ENCODE measurements at regions not wholly inside any gene's neighbourhood (a gene's known extent, or its start where the extent isn't known, plus 50 kb on each side); places are given as distances from the start of the nearest gene placed in this dataset.

DNA sequence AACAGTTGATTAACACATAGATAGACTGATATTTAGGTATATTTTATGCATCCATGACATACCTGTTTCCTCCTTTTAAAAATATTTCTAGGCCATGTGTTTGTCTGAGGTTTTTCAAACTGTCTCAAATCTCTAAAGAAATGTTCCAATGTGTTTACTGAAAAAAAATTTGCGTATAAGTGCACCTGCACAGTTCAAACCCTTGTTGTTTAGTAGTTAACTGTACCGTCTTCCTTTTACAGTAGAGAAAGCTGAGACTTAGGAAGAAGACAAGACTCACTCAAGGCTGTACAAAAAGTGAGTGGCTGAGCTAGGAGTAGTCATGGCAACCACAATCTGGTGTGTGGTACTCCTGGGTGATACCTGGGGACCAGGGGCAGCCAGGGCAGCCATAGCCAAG, 934.6 kb downstream of the VRK1 start:
- no peaks in the 10 kb centered on the region for H3K9me3 ChIP-seq (ENCODE audit: control insufficient read depth in 2 of 2, low read length in 2 of 2)
- H3K9ac ChIP-seq (ENCODE audit: low read depth in 1 of 2, low read length in 2 of 2) = no peak overlapping the region
- H3K4me1 ChIP-seq (ENCODE audit: control insufficient read depth in 2 of 2, insufficient read depth in 2 of 2, low read length in 2 of 2) = no peaks in the 10 kb centered on the region
- no peak overlapping the region for H3K27ac ChIP-seq (ENCODE audit: low read depth in 2 of 2, low read length in 2 of 2)
- H3K36me3 ChIP-seq (ENCODE audit: control insufficient read depth in 2 of 2, insufficient read depth in 2 of 2, low read length in 2 of 2) = no peaks in the 10 kb centered on the region
- H3K27me3 ChIP-seq (ENCODE audit: control insufficient read depth in 2 of 2, insufficient read depth in 2 of 2, low read length in 2 of 2) = no peaks in the 10 kb centered on the region
- H3K4me3 ChIP-seq (ENCODE audit: low read length in 2 of 2) = no peak overlapping the region

DNA sequence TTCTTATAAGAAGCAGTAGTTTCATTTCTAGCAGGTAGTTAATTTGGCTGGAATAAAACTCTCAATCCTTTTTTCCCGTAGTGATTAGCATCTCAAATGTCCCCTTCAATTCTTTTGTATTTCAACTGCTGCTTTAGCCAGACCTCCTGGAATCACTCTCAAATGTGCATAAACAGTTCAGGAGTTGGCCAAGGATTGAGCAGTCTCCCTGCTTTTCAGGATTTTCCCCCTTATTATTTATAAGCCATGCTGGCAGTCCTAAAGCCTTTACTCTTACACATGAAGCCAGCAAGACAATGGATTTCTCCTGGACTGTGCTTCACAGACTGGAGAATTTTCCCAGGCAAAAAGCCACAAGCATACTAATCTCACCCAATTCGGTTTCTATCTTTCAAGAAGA, 950.1 kb downstream of the VRK1 start:
- Histone ChIP-seq H3K4me3 (ENCODE audit: low read length in 2 of 2) (no peak overlapping the region), H3K27me3 (ENCODE audit: control insufficient read depth in 2 of 2, insufficient read depth in 2 of 2, low read length in 2 of 2) (no peaks in the 10 kb centered on the region), H3K9me3 (ENCODE audit: control insufficient read depth in 2 of 2, low read length in 2 of 2) (no peaks in the 10 kb centered on the region), H3K4me1 (ENCODE audit: control insufficient read depth in 2 of 2, insufficient read depth in 2 of 2, low read length in 2 of 2) (no peaks in the 10 kb centered on the region), H3K27ac (ENCODE audit: low read depth in 2 of 2, low read length in 2 of 2) (no peak overlapping the region), H3K9ac (ENCODE audit: low read depth in 1 of 2, low read length in 2 of 2) (no peak overlapping the region), H3K36me3 (ENCODE audit: control insufficient read depth in 2 of 2, insufficient read depth in 2 of 2, low read length in 2 of 2) (no peaks in the 10 kb centered on the region)

DNA sequence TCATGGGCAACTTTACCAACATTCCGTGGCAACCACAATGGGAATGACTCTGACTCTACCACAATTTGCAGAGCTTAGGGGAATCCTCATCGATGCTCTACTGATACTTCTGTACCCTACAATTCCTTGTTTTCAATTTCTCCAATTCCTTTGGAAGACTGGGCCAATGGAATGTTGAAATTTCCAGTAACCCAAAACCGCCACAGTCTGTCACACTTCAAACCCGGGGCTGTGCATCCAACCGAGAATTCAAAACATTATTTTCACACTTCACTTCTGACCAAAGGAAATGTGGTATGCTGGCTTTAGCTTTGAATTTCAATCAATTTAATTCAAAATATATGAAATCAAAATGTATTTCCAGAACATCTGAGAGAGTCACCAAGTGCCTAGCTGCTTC, 951.4 kb downstream of the VRK1 start:
- Histone ChIP-seq H3K9me3 (ENCODE audit: control insufficient read depth in 2 of 2, low read length in 2 of 2) (no peaks in the 10 kb centered on the region), H3K27ac (ENCODE audit: low read depth in 2 of 2, low read length in 2 of 2) (no peak overlapping the region), H3K4me1 (ENCODE audit: control insufficient read depth in 2 of 2, insufficient read depth in 2 of 2, low read length in 2 of 2) (no peaks in the 10 kb centered on the region), H3K9ac (ENCODE audit: low read depth in 1 of 2, low read length in 2 of 2) (no peak overlapping the region), H3K36me3 (ENCODE audit: control insufficient read depth in 2 of 2, insufficient read depth in 2 of 2, low read length in 2 of 2) (no peaks in the 10 kb centered on the region), H3K27me3 (ENCODE audit: control insufficient read depth in 2 of 2, insufficient read depth in 2 of 2, low read length in 2 of 2) (no peaks in the 10 kb centered on the region), H3K4me3 (ENCODE audit: low read length in 2 of 2) (no peak overlapping the region)

DNA sequence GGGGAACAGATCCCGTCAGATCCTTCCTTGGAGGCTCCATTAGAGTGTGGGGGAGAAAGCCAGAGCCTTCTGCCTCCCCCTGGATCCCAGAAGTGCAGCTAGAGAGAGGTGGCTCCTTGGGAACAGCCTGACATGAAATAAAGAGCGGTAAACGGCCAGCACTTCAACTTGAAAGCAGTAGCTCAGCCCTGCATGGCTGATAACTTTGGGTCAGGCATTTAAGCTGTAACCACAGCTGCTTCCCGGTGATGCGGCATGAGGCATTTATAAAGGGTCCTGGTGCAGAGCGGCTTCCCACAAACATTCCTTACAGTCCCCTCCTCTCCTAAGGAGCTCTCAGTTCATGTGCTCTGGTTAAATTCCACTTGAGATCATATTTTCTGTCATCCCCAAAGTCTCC, 960.3 kb downstream of the VRK1 start:
- no peaks in the 10 kb centered on the region for H3K36me3 ChIP-seq (ENCODE audit: control insufficient read depth in 2 of 2, insufficient read depth in 2 of 2, low read length in 2 of 2)
- H3K27ac ChIP-seq (ENCODE audit: low read depth in 2 of 2, low read length in 2 of 2) = no peak overlapping the region
- H3K9me3 ChIP-seq (ENCODE audit: control insufficient read depth in 2 of 2, low read length in 2 of 2) = no peaks in the 10 kb centered on the region
- no peaks in the 10 kb centered on the region for H3K27me3 ChIP-seq (ENCODE audit: control insufficient read depth in 2 of 2, insufficient read depth in 2 of 2, low read length in 2 of 2)
- H3K4me3 ChIP-seq (ENCODE audit: low read length in 2 of 2) = no peak overlapping the region
- H3K4me1 ChIP-seq (ENCODE audit: control insufficient read depth in 2 of 2, insufficient read depth in 2 of 2, low read length in 2 of 2) = no peaks in the 10 kb centered on the region
- H3K9ac ChIP-seq (ENCODE audit: low read depth in 1 of 2, low read length in 2 of 2) = no peak overlapping the region

DNA sequence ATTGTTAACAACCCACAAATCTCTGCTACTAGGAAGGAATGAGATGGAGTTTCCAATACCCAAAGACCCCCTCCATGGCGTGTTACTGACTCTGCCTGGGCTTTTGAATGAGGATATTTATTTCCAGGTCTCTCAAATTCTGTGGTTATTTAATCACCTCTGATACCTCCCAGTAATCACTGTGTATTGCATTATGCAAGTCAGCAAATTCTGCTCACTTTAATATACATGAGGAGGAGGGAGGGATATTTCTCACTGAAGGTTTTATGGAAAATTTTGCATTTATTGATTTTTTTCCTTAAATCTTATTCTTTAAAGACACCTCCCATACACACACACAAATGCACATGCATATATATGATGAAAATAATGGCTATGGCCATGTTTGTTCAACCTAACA, 962.9 kb downstream of the VRK1 start:
- H3K27me3 ChIP-seq (ENCODE audit: control insufficient read depth in 2 of 2, insufficient read depth in 2 of 2, low read length in 2 of 2) = no peaks in the 10 kb centered on the region
- no peaks in the 10 kb centered on the region for H3K9me3 ChIP-seq (ENCODE audit: control insufficient read depth in 2 of 2, low read length in 2 of 2)
- H3K9ac ChIP-seq (ENCODE audit: low read depth in 1 of 2, low read length in 2 of 2) = no peak overlapping the region
- no peak overlapping the region for H3K27ac ChIP-seq (ENCODE audit: low read depth in 2 of 2, low read length in 2 of 2)
- no peak overlapping the region for H3K4me3 ChIP-seq (ENCODE audit: low read length in 2 of 2)
- H3K4me1 ChIP-seq (ENCODE audit: control insufficient read depth in 2 of 2, insufficient read depth in 2 of 2, low read length in 2 of 2) = no peaks in the 10 kb centered on the region
- H3K36me3 ChIP-seq (ENCODE audit: control insufficient read depth in 2 of 2, insufficient read depth in 2 of 2, low read length in 2 of 2) = no peaks in the 10 kb centered on the region

DNA sequence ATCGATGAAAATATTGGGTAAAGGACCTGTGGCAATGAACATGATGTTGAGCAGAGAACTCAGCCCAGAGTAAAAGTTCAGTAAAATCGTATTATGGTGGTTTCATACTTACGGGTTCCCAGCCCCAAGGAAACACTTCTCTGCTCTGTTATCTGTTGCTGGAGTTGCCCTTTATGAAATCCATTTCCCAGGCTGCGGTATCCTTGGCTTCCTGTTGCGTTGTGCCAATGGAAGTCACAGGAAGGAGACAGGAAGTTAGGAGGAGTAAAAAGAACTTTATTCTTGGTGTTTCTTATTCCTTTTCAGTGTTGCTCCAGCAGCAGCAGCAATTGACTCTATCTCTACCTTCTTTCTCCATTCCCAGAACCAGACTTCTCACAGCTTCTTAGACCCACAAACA, 965.2 kb downstream of the VRK1 start:
- Histone ChIP-seq H3K4me3 (ENCODE audit: low read length in 2 of 2) (no peak overlapping the region), H3K4me1 (ENCODE audit: control insufficient read depth in 2 of 2, insufficient read depth in 2 of 2, low read length in 2 of 2) (no peaks in the 10 kb centered on the region), H3K36me3 (ENCODE audit: control insufficient read depth in 2 of 2, insufficient read depth in 2 of 2, low read length in 2 of 2) (no peaks in the 10 kb centered on the region), H3K27me3 (ENCODE audit: control insufficient read depth in 2 of 2, insufficient read depth in 2 of 2, low read length in 2 of 2) (no peaks in the 10 kb centered on the region), H3K27ac (ENCODE audit: low read depth in 2 of 2, low read length in 2 of 2) (no peak overlapping the region), H3K9me3 (ENCODE audit: control insufficient read depth in 2 of 2, low read length in 2 of 2) (no peaks in the 10 kb centered on the region), H3K9ac (ENCODE audit: low read depth in 1 of 2, low read length in 2 of 2) (no peak overlapping the region)

DNA sequence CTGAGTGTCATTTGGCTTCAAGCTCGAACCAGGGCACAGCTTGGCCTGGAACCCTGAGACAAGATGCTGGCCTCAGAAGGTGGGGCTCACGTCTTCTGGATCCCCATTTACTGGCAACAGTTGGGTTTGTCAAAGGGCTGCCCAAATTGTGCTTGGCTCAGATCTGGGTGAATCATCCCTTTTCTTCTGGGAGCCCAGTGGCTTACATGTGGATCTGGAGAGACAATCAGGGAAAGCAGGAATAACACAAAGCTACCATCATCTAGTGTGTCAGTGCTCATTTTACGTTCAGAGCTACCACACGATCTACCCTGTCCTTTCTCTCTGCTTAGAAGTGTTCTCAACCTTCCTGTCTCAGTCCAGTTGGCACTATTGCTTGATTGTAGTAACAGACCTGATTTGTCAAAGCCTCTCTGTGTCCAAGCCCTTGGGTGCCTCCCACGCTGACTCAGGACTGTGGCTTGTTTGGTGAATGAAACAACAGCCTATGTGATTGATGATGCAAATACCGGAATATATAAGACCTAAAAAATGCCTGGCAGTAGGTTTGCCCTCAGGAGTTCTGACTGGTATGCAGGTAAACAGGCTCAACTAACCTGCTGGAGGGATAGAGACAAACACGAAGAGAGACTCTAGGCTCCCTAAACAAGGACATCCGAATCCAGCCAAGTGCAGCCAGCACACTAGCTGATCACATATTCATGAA, 974.3 kb downstream of the VRK1 start:
- peaks cover 0 to 2% of the 10 kb centered on the region in 2 donors for H3K9me3 ChIP-seq (ENCODE audit: control insufficient read depth in 2 of 2, low read length in 2 of 2)
- no peaks in the 10 kb centered on the region for H3K36me3 ChIP-seq (ENCODE audit: control insufficient read depth in 2 of 2, insufficient read depth in 2 of 2, low read length in 2 of 2)
- no peaks in the 10 kb centered on the region for H3K27me3 ChIP-seq (ENCODE audit: control insufficient read depth in 2 of 2, insufficient read depth in 2 of 2, low read length in 2 of 2)
- H3K27ac ChIP-seq (ENCODE audit: low read depth in 2 of 2, low read length in 2 of 2) = no peak overlapping the region
- H3K4me1 ChIP-seq (ENCODE audit: control insufficient read depth in 2 of 2, insufficient read depth in 2 of 2, low read length in 2 of 2) = no peaks in the 10 kb centered on the region
- H3K4me3 ChIP-seq (ENCODE audit: low read length in 2 of 2) = no peak overlapping the region
- no peak overlapping the region for H3K9ac ChIP-seq (ENCODE audit: low read depth in 1 of 2, low read length in 2 of 2)

DNA sequence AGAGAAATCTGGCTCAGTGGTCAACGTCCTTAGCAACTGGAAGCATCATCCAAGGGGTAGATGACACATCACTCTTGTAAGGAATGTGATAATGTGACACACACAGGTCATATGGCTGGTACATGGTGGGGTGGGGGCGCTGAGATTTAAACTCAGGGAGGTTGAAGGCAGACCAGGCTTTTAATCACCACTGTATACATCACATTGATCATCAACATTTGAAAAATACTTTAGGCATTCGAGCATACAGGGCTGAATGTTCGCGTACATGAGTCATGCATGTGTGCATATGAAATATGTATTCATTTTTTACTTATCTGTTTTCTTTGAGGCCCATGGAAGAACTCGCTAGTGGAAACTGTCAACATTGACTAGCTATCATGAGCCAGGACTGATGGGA, 976.4 kb downstream of the VRK1 start:
- Histone ChIP-seq H3K9ac (ENCODE audit: low read depth in 1 of 2, low read length in 2 of 2) (no peak overlapping the region), H3K27me3 (ENCODE audit: control insufficient read depth in 2 of 2, insufficient read depth in 2 of 2, low read length in 2 of 2) (no peaks in the 10 kb centered on the region), H3K9me3 (ENCODE audit: control insufficient read depth in 2 of 2, low read length in 2 of 2) (peaks cover 0 to 2% of the 10 kb centered on the region in 2 donors), H3K27ac (ENCODE audit: low read depth in 2 of 2, low read length in 2 of 2) (no peak overlapping the region), H3K4me3 (ENCODE audit: low read length in 2 of 2) (no peak overlapping the region), H3K4me1 (ENCODE audit: control insufficient read depth in 2 of 2, insufficient read depth in 2 of 2, low read length in 2 of 2) (no peaks in the 10 kb centered on the region), H3K36me3 (ENCODE audit: control insufficient read depth in 2 of 2, insufficient read depth in 2 of 2, low read length in 2 of 2) (no peaks in the 10 kb centered on the region)

DNA sequence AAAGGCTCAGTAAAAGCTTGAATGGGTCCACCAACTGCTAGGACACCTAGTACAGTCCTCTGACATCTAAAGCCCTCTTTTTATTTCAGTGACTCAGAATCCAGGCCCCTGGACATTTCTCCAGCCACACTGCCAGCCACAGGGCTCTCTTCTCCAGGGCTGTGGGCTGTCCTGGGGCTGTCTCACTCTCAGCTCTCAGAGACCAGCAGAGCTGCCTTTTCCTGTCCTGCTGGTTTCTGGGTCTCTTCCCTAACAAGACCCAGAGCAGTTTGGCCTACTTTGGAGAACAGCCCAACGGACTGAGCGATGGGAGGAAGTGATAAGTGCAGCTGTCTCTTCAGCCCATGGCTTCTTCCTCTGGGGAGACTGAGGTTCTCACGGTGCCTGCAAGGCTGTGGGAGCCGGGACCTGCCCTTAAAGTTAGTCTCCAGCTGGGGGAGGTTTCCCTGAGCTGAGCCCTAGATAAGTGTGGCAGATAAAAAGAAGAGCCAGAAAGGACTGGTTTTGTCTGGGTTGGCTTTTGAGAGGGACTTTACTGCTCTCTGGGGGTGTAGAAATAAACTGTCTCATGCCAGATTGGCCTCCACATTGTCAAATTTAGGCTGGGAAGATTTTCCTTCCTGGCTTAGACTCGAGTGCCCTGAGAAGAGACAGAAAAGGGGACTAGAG, 979.8 kb downstream of the VRK1 start:
- Histone ChIP-seq H3K27me3 (ENCODE audit: control insufficient read depth in 2 of 2, insufficient read depth in 2 of 2, low read length in 2 of 2) (no peaks in the 10 kb centered on the region), H3K4me3 (ENCODE audit: low read length in 2 of 2) (no peak overlapping the region), H3K4me1 (ENCODE audit: control insufficient read depth in 2 of 2, insufficient read depth in 2 of 2, low read length in 2 of 2) (no peaks in the 10 kb centered on the region), H3K36me3 (ENCODE audit: control insufficient read depth in 2 of 2, insufficient read depth in 2 of 2, low read length in 2 of 2) (no peaks in the 10 kb centered on the region), H3K27ac (ENCODE audit: low read depth in 2 of 2, low read length in 2 of 2) (no peak overlapping the region), H3K9ac (ENCODE audit: low read depth in 1 of 2, low read length in 2 of 2) (no peak overlapping the region), H3K9me3 (ENCODE audit: control insufficient read depth in 2 of 2, low read length in 2 of 2) (no peaks in the 10 kb centered on the region)

DNA sequence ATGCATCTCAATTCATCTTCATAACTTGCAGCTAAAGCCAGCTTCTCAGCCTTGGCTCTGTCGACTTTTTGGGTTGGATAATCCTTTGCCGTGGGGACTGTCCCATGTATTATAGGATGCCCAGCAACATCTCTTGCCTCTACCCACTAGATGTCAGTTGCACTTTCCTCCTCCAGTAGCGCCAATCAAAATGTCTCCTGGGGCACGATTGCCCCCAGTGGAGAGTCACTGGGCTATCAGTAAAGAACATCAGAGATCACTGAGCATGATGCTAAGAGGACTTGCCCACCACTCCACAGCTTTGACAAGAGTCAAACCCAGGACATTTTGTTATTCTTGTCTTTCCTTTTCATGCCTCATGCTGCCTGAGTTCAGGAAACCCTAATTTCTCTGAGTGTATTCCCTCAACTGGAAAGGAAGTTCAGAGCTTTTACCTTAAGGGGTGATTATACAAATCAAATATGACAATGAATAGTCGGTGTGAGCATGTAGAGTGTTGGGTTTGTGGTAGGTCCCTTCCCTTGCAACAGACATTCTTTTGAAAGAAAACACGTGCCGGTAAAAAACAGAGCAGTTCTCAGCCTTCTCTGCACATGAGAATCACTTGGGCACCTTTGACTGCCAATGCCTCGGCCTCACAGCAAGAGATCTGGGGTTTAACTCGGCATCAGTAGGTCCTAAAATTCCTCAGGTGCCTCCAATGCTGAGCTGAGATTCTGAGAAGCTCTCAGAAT, 980.6 kb downstream of the VRK1 start:
- no peak overlapping the region for H3K27ac ChIP-seq (ENCODE audit: low read depth in 2 of 2, low read length in 2 of 2)

More for the DNA sequence above, 980.6 kb downstream of the VRK1 start:
- H3K4me1 ChIP-seq (ENCODE audit: control insufficient read depth in 2 of 2, insufficient read depth in 2 of 2, low read length in 2 of 2) = no peaks in the 10 kb centered on the region
- H3K27me3 ChIP-seq (ENCODE audit: control insufficient read depth in 2 of 2, insufficient read depth in 2 of 2, low read length in 2 of 2) = no peaks in the 10 kb centered on the region
- H3K4me3 ChIP-seq (ENCODE audit: low read length in 2 of 2) = no peak overlapping the region
- H3K9ac ChIP-seq (ENCODE audit: low read depth in 1 of 2, low read length in 2 of 2) = no peak overlapping the region
- no peaks in the 10 kb centered on the region for H3K9me3 ChIP-seq (ENCODE audit: control insufficient read depth in 2 of 2, low read length in 2 of 2)
- no peaks in the 10 kb centered on the region for H3K36me3 ChIP-seq (ENCODE audit: control insufficient read depth in 2 of 2, insufficient read depth in 2 of 2, low read length in 2 of 2)

All from mucosa of rectum (tissue), 2 donors.